ENCODE measurements at regions not wholly inside any gene's neighbourhood (a gene's known extent, or its start where the extent isn't known, plus 50 kb on each side); places are given as distances from the start of the nearest gene placed in this dataset.

DNA sequence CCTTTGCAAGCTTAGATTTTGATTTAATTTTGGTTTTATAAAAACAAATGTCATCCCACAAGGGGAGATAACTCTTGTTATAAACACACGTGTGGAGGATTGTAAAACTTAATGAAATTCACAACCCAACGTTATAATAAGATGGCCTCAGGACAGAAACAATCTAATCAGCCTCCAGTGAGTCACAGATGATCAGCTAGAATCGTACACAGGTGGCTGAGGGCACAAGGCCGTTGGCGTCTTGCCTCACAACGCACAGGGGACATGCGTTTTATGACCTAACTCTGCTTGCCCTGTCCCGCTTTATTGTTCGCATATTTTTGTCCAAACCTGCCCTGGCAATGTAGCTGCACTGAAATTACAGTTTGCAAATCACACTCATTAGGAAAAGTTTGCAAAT lies 121.9 kb upstream of the PDZRN3 start:
- TF ChIP-seq CTCF (IDR thresholded peaks at IDR 0.05; ENCODE audit: low read length) (no peak), EZH2 (optimal IDR thresholded peaks at IDR 0.05; ENCODE audit: low read depth, low read length) (no peak)
